Calu3 (cell line): ENCODE measurements at regions not wholly inside any gene's neighbourhood (a gene's known extent, or its start where the extent isn't known, plus 50 kb on each side); places are given as distances from the start of the nearest gene placed in this dataset.

Source experiments
- BruUV-seq: library from RNA; stranded (reverse); fragments of 400-500 nt; replicated peaks from 2 replicates; lab custom pipeline; 2021; lab: Mats Ljungman, UMichigan
- CTCF ChIA-PET: fragments of 300-600 bp; sonication (Branson Sonifier 250); formaldehyde crosslinking; loops from one replicate; lab custom pipeline; 2022; ENCODE audit warnings: antibody characterized with exemption; lab: Charles Lee
- DNase-seq: peaks from one replicate; pipeline ENCODE4 v3.0.0; 2022
- H3K27ac Mint-ChIP-seq: one replicate; pipeline ENCODE4 v1.8.0; 2022; ENCODE audit warnings: mixed read lengths; ENCODE audit not compliant: unreplicated experiment
- H3K27me3 Mint-ChIP-seq: one replicate; pipeline ENCODE4 v1.8.0; 2022; ENCODE audit warnings: mixed read lengths; ENCODE audit not compliant: unreplicated experiment
- H3K36me3 Mint-ChIP-seq: one replicate; pipeline ENCODE4 v1.8.0; 2022; ENCODE audit warnings: mild to moderate bottlenecking, moderate library complexity, mixed read lengths; ENCODE audit not compliant: insufficient read depth, unreplicated experiment
- H3K4me1 Mint-ChIP-seq: one replicate; pipeline ENCODE4 v1.8.0; 2022; ENCODE audit warnings: mild to moderate bottlenecking, low read depth, mixed read lengths; ENCODE audit not compliant: unreplicated experiment
- H3K4me3 Mint-ChIP-seq: one replicate; pipeline ENCODE4 v1.8.0; 2022; ENCODE audit warnings: mild to moderate bottlenecking, low read depth, moderate library complexity, mixed read lengths; ENCODE audit not compliant: unreplicated experiment
- H3K9me3 Mint-ChIP-seq: one replicate; pipeline ENCODE4 v1.8.0; 2022; ENCODE audit warnings: low read depth, mixed read lengths; ENCODE audit not compliant: unreplicated experiment
- intact Hi-C: fragments of 100-400 bp; cut with micrococcal nuclease; formaldehyde crosslinking; loops from one replicate; pipeline ENCODE4 v1.10.0; 2022; ENCODE audit not compliant: unreplicated experiment
- TF ChIP-seq, protein P1 (sequence below): fragments of 200-600 bp; IDR thresholded peaks from one replicate; pipeline ENCODE4 v1.8.0; 2022; ENCODE audit warnings: antibody characterized with exemption; ENCODE audit not compliant: unreplicated experiment

DNA sequence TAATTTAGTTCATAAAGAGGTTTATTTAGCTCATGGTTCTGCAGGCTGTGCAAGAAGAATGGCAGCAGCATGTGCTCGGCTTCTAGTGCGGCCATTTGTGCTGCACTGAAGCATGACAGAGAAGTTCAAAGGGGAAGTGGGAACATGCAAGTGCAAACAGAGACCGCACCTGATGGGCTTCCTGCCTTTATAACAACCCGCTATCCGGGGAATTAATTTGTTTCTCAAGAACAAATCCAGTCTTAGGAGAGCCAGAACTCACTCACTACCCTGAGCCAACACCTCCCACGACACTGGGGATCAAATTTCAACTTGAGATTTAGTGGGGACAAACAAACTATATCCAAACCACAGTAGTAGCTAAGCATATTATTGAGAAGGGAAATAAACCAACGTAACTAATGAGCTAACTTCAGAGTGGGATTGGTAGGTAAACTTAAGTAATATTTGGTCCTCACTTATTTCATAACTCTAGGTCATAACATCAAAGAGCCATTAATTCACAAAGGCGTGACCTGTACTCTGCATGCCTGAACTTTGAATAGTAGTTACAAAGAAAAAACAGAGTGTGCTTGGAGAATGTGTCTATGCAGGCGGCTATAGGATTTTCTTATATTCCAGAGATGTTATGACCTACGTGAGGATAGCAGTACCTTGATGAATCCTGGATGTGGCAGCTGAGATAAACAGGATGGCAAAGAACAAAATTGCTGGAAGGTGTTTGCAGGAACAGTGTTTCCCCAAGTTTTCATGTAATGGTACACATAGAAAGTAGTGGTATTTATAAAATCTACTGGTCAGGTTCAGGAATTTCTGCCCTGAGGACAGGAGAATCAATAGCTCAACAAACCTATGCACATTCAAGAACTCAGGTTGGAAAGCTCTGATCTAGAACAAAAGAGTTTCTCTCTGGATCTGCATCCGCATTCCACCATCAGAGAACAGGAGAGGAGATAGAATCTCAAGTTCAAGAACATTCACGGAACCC lies 845.9 kb upstream of the ID2 start:
- CTCF ChIA-PET: interaction anchor here (0.6 to 1.6 kb wide), 3 partner anchors 10 to 382 kb away, joined by 3 to 5 read pairs (median 4); no protein-coding TSS in a partner anchor
- Mint-ChIP-seq H3K36me3 (no peaks in the 10 kb centered on the region), H3K27me3 (no peaks in the 10 kb centered on the region), H3K9me3 (no peaks in the 10 kb centered on the region), H3K27ac (no peak overlapping the region), H3K4me3 (no peak overlapping the region), H3K4me1 (peaks cover 39% of the 10 kb centered on the region)
- intact Hi-C loops: no loop called here
- no TSS peak for BruUV-seq
- TF ChIP-seq, protein P1, sequence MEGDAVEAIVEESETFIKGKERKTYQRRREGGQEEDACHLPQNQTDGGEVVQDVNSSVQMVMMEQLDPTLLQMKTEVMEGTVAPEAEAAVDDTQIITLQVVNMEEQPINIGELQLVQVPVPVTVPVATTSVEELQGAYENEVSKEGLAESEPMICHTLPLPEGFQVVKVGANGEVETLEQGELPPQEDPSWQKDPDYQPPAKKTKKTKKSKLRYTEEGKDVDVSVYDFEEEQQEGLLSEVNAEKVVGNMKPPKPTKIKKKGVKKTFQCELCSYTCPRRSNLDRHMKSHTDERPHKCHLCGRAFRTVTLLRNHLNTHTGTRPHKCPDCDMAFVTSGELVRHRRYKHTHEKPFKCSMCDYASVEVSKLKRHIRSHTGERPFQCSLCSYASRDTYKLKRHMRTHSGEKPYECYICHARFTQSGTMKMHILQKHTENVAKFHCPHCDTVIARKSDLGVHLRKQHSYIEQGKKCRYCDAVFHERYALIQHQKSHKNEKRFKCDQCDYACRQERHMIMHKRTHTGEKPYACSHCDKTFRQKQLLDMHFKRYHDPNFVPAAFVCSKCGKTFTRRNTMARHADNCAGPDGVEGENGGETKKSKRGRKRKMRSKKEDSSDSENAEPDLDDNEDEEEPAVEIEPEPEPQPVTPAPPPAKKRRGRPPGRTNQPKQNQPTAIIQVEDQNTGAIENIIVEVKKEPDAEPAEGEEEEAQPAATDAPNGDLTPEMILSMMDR: no peak
- DNase-seq: no peak

DNA sequence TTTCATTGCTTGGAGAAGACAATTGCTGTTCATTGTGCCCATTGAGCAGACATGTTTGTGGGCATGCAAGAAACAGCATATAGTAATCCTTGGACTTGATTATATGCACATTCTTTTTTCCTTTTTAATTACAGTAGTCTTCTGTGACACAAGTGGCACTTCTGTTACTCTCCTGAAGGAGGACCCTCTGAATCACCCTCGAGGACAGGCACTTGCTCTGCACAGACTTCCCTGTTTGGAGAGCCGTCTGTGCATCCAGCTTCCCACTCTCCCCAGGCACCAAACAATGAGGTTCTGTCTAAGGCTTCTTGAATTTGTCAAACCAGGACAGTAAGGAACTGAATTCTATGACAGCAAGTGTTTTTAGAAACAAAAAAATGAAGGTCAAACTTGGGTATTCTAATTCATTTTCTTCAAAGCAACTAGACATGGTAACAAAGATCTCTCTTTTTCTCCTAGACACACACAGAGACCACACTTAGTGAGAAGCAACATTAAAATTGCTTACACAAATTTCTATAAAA lies 844.6 kb upstream of the ID2 start:
- Mint-ChIP-seq H3K27me3 (no peaks in the 10 kb centered on the region), H3K36me3 (no peaks in the 10 kb centered on the region), H3K4me3 (no peak overlapping the region), H3K27ac (no peak overlapping the region), H3K4me1 (peaks cover 38% of the 10 kb centered on the region), H3K9me3 (no peaks in the 10 kb centered on the region)
- BruUV-seq: no TSS peak
- TF ChIP-seq, protein P1: no peak
- CTCF ChIA-PET: interaction anchor here (0.6 to 1.6 kb wide), 4 partner anchors 12 to 674 kb away, joined by 3 to 6 read pairs (median 4); no protein-coding TSS in a partner anchor
- DNase-seq: no peak
- intact Hi-C loops: no loop called here

DNA sequence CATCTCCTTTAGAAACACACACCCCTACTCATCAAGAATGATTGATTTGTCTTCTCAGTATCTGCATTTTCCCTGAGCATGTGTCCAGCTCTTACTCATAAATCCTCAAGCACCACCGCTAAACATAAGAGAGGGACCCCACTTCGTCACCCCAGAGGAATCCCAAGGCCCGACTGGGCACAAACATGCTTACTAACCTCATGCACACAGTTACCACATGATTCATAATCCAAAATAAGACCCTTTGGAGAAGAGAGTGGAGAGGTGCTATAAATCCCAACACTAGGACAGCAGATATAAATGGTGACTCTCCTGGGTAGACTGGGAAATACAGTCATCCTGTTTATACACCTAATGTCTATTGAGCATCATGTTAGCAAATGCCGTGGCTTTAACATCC lies 843.2 kb upstream of the ID2 start:
- Mint-ChIP-seq H3K27me3 (no peaks in the 10 kb centered on the region), H3K4me1 (peaks cover 38% of the 10 kb centered on the region), H3K27ac (no peak overlapping the region), H3K9me3 (no peaks in the 10 kb centered on the region), H3K36me3 (no peaks in the 10 kb centered on the region), H3K4me3 (no peak overlapping the region)
- CTCF ChIA-PET: no interaction called here
- TF ChIP-seq, protein P1: no peak
- intact Hi-C loops: no loop called here
- no TSS peak for BruUV-seq
- DNase-seq: no peak

DNA sequence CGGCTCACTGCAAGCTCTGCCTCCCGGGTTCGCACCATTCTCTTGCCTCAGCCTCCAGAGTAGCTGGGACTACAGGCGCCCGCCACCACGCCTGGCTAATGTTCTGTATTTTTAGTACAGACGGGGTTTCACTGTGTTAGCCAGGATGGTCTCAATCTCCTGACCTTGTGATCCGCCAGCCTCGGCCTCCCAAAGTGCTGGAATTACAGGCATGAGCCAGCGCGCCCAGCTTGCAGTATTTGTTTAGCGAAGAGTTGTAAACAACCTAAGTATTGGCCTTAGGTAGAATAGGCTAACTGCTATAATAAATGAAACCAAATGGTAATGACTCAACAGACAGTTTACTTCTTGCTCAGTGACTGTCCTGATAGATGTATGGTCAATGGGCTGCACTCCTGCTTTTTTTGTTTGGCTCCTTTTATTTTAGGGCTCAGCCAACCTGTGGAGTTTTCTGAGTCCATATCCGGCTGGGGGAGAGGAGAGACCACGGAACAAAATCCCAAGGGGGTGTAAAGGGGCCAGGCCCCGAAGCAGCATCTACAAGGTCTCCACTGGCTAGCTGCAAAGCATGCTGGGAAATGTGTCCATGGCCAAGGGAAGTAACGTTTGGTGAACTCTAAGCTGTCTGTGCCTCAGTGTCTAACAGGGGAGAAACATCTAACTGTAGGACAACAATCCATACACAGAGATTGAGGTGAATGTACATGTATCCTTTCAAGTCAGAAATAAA lies 841.0 kb upstream of the ID2 start:
- H3K27ac Mint-ChIP-seq: no peak overlapping the region
- no peak for DNase-seq
- H3K4me1 Mint-ChIP-seq: peaks cover 29% of the 10 kb centered on the region
- no peaks in the 10 kb centered on the region for H3K27me3 Mint-ChIP-seq
- H3K4me3 Mint-ChIP-seq: no peak overlapping the region
- H3K36me3 Mint-ChIP-seq: no peaks in the 10 kb centered on the region
- TF ChIP-seq, protein P1: no peak
- CTCF ChIA-PET: no interaction called here
- no peaks in the 10 kb centered on the region for H3K9me3 Mint-ChIP-seq
- intact Hi-C loops: no loop called here
- no TSS peak for BruUV-seq
